Transverse colon (tissue), 4 donors: ENCODE measurements at regions not wholly inside any gene's neighbourhood (a gene's known extent, or its start where the extent isn't known, plus 50 kb on each side); places are given as distances from the start of the nearest gene placed in this dataset.

Source experiments
- DNase-seq: peaks from one replicate; pipeline ENCODE4 v3.0.0-alpha.2; 2019
- H3K27ac ChIP-seq, 4 donors: fragments of 200-600 bp; sonication (generic); 2 replicates each; pipeline ENCODE4 v1.5.1; 2016 to 2018; ENCODE audit warnings: inconsistent platforms in 4 of 4
- H3K27me3 ChIP-seq: fragments of 200-600 bp; sonication (generic); 2 replicates; pipeline ENCODE4 v1.5.1; 2017; ENCODE audit warnings: inconsistent platforms
- H3K36me3 ChIP-seq, 4 donors: fragments of 200-600 bp; sonication (generic); 2 replicates each; pipeline ENCODE4 v1.5.1; 2017 to 2019; ENCODE audit warnings: inconsistent platforms in 4 of 4
- H3K4me1 ChIP-seq, 4 donors: fragments of 200-600 bp; sonication (generic); 2 replicates each; pipeline ENCODE4 v1.5.1; 2017 to 2020; ENCODE audit warnings: inconsistent platforms in 4 of 4
- H3K4me3 ChIP-seq, 4 donors: fragments of 200-600 bp; sonication (generic); 1 replicate in 1 of 4; 2 replicates in 3 of 4; pipeline versions ENCODE4 v1.5.1 to v1.6.1; 2017 to 2019; ENCODE audit warnings: inconsistent platforms in 4 of 4
- H3K9me3 ChIP-seq, 2 donors: fragments of 200-600 bp; sonication (generic); 2 replicates each; pipeline ENCODE4 v1.5.1; 2017 to 2019; ENCODE audit warnings: inconsistent platforms in 2 of 2
- EP300 ChIP-seq: sonication (generic); formaldehyde crosslinking; IDR thresholded peaks from one replicate; pipeline ENCODE4 v1.6.1; 2017; ENCODE audit warnings: antibody characterized with exemption, low read depth
- POLR2A ChIP-seq: fragments of 450-650 bp; IDR thresholded peaks from one replicate; pipeline ENCODE4 v1.6.1; 2016; ENCODE audit warnings: antibody characterized with exemption, mild to moderate bottlenecking, moderate library complexity
- POLR2AphosphoS5 ChIP-seq, 3 donors: sonication (generic); formaldehyde crosslinking; IDR thresholded peaks; one replicate each; pipeline ENCODE4 v1.6.1; 2016; ENCODE audit warnings: antibody characterized with exemption in 3 of 3
- WGBS, 2 donors: methylation state at CpG; one replicate each; pipeline ENCODE4 v1.1.5; 2018; ENCODE audit warnings: low coverage in 1 of 2; 5-methylcytosine and 5-hydroxymethylcytosine counted together
- in situ Hi-C, 4 donors: fragments of 200-750 bp; cut with MboI; loops; one replicate each; pipeline versions ENCODE4 v1.15.0 to v1.15.1; 2017; ENCODE audit warnings: low sequenced_read_pairs in 3 of 4, low pct_ligation_motif_present in 1 of 4, low pct_unique_long_range_greater_than_20kb in 1 of 4
- intact Hi-C: fragments of 100-400 bp; cut with DNase I; formaldehyde crosslinking; loops from one replicate; pipeline ENCODE4 v1.15.1; 2023; ENCODE audit warnings: low total_unique reads
- TF ChIP-seq, protein P1 (sequence below), 5 experiments: fragments of 200-600 bp in 3 of 5; fragments of 450-650 bp in 2 of 5; sonication (generic) in 3 of 5; IDR thresholded peaks; 1 replicate in 2 of 5; 2 replicates in 3 of 5; pipeline ENCODE4 v1.5.1; 2016 to 2017; ENCODE audit warnings: antibody characterized with exemption in 5 of 5, inconsistent platforms in 3 of 5, mild to moderate bottlenecking in 2 of 5, moderate library complexity in 1 of 5

DNA sequence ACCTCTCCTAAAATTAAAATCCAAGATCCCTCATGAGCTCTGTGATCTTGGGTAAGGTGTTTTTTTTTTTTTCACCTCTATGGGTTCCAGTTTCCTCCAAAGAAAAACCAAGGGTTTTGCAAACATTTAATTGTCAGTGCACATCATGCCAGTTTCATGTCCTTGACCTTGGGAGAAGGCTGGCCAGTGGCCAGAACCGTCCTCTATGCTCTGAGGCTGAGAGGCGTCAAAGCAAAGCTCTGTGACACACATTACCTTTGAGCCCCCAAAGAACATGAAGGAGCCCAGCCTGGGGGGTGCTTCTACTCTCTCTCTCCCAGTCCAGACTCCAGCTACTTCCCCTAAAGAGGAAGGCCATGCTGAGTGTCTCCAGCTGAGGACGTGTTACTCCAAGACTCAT, 145.5 kb upstream of the TMEM132C start:
- no peak overlapping the region for H3K27ac ChIP-seq
- intact Hi-C loops, result no loop called here
- in situ Hi-C loops, result no loop called here
- no peak for DNase-seq
- 20 to 70% methylated on average over 1 to 3 of the region's 3 CpGs for WGBS, 2 donors
- H3K4me1 ChIP-seq, result no peaks in the 10 kb centered on the region
- H3K4me3 ChIP-seq, result no peak overlapping the region
- no peaks in the 10 kb centered on the region for H3K36me3 ChIP-seq
- H3K27me3 ChIP-seq, result no peaks in the 10 kb centered on the region
- no peak for TF ChIP-seq POLR2A
- TF ChIP-seq, protein P1, sequence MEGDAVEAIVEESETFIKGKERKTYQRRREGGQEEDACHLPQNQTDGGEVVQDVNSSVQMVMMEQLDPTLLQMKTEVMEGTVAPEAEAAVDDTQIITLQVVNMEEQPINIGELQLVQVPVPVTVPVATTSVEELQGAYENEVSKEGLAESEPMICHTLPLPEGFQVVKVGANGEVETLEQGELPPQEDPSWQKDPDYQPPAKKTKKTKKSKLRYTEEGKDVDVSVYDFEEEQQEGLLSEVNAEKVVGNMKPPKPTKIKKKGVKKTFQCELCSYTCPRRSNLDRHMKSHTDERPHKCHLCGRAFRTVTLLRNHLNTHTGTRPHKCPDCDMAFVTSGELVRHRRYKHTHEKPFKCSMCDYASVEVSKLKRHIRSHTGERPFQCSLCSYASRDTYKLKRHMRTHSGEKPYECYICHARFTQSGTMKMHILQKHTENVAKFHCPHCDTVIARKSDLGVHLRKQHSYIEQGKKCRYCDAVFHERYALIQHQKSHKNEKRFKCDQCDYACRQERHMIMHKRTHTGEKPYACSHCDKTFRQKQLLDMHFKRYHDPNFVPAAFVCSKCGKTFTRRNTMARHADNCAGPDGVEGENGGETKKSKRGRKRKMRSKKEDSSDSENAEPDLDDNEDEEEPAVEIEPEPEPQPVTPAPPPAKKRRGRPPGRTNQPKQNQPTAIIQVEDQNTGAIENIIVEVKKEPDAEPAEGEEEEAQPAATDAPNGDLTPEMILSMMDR (IDR thresholded peaks at IDR 0.05), result no peak
- no peak for TF ChIP-seq EP300
- no peak for TF ChIP-seq POLR2AphosphoS5 (IDR thresholded peaks at IDR 0.05)
- no peaks in the 10 kb centered on the region for H3K9me3 ChIP-seq

GRCh38 chr12:128123096-128123495, 143.9 kb upstream of the TMEM132C start:
- in situ Hi-C loops (no loop called here), intact Hi-C loops (no loop called here)
- Histone ChIP-seq H3K4me3 (no peak overlapping the region), H3K36me3 (no peaks in the 10 kb centered on the region), H3K27ac (no peak overlapping the region), H3K9me3 (no peaks in the 10 kb centered on the region), H3K4me1 (no peaks in the 10 kb centered on the region), H3K27me3 (no peaks in the 10 kb centered on the region)
- WGBS, 2 donors, result 87% methylated on average over 8 of the region's 8 CpGs
- TF ChIP-seq POLR2A, result no peak
- no peak for DNase-seq

- TF ChIP-seq, protein P1 (IDR thresholded peaks at IDR 0.05), result no peak
- TF ChIP-seq POLR2AphosphoS5 (IDR thresholded peaks at IDR 0.05), result no peak
- TF ChIP-seq EP300, result no peak
- no peak for TF ChIP-seq POLR2A
- no peak overlapping the region for H3K27ac ChIP-seq
- H3K36me3 ChIP-seq, result no peaks in the 10 kb centered on the region
- 66 to 71% methylated on average over 4 of the region's 4 CpGs for WGBS, 2 donors
- intact Hi-C loops (no loop called here), in situ Hi-C loops (no loop called here)
- no peaks in the 10 kb centered on the region for H3K4me1 ChIP-seq
- no peak overlapping the region for H3K4me3 ChIP-seq
- DNase-seq, result no peak
- no peaks in the 10 kb centered on the region for H3K27me3 ChIP-seq
- H3K9me3 ChIP-seq, result no peaks in the 10 kb centered on the region
These were observed 135.0 kb upstream of the TMEM132C start for GRCh38 chr12:128131955-128132354.

DNA sequence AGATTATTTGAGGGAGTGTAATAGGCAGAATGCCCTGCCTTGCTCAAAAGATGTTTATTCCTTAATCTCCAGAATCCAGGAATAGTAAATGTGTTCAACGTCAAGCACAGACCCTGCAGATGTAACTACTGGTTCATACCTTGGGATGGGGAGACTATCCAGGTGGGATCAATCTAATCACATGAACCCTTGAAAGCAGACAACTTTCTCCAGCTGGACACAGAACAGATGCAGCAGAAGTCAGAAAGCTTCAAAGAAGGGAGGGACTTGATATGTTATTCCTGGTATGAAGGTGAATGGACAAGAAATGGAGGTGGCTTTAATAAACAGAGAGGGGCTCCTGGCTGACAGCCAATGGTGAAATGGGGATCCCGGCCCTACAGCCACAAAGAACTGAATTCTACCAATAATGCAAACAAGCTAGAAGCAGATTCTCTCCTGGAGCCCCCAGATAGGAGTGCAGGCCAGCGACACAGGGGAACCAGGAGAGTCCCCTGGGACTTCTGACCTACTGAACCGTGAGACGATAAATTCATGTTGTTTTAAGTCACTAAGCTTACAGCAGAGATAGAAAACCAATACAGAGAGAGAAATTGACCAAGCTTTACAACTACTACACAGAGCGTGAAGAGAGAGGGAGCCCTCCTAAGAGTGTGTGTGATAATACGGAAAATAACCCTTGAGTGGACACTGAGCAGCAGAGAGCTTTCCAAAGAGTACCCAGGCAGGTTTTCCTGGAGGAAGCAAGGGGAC, 133.5 kb upstream of the TMEM132C start:
- no peak overlapping the region for H3K27ac ChIP-seq
- no peak for DNase-seq
- no peaks in the 10 kb centered on the region for H3K36me3 ChIP-seq
- no peaks in the 10 kb centered on the region for H3K4me1 ChIP-seq
- WGBS, 2 donors, result 59 to 66% methylated on average over 5 to 7 of the region's 7 CpGs
- intact Hi-C loops, result no loop called here
- in situ Hi-C loops, result no loop called here
- H3K4me3 ChIP-seq, result no peak overlapping the region
- TF ChIP-seq POLR2AphosphoS5 (IDR thresholded peaks at IDR 0.05) (no peak), POLR2A (no peak), EP300 (no peak)
- TF ChIP-seq, protein P1 (IDR thresholded peaks at IDR 0.05), result no peak
- H3K9me3 ChIP-seq, result no peaks in the 10 kb centered on the region
- H3K27me3 ChIP-seq, result no peaks in the 10 kb centered on the region

- in situ Hi-C loops, result no loop called here
- H3K4me3 ChIP-seq, result no peak overlapping the region
- no peaks in the 10 kb centered on the region for H3K36me3 ChIP-seq
- DNase-seq, result no peak
- intact Hi-C loops, result no loop called here
- TF ChIP-seq POLR2A, result no peak
- TF ChIP-seq, protein P1 (IDR thresholded peaks at IDR 0.05), result no peak
- no peak for TF ChIP-seq EP300
- TF ChIP-seq POLR2AphosphoS5 (IDR thresholded peaks at IDR 0.05), result no peak
- no peaks in the 10 kb centered on the region for H3K9me3 ChIP-seq
- H3K4me1 ChIP-seq, result no peaks in the 10 kb centered on the region
- no peaks in the 10 kb centered on the region for H3K27me3 ChIP-seq
- H3K27ac ChIP-seq, result no peak overlapping the region
- 57 to 61% methylated on average over 4 to 6 of the region's 6 CpGs for WGBS, 2 donors
These were observed 129.8 kb upstream of the TMEM132C start for GRCh38 chr12:128137140-128137539.
